Panc1 (cell line): ENCODE measurements at regions not wholly inside any gene's neighbourhood (a gene's known extent, or its start where the extent isn't known, plus 50 kb on each side); places are given as distances from the start of the nearest gene placed in this dataset.

ENCODE experiments used
- CTCF ChIP-seq: fragments of 450-650 bp; IDR thresholded peaks from 2 replicates; pipeline ENCODE4 v1.5.1; 2017; ENCODE audit warnings: mild to moderate bottlenecking
- POLR2AphosphoS5 ChIP-seq: IDR thresholded peaks from 2 replicates; pipeline ENCODE4 v1.6.1; 2012; ENCODE audit warnings: mild to moderate bottlenecking, low read depth, low read length, moderate library complexity
- SIN3A ChIP-seq: IDR thresholded peaks from 2 replicates; pipeline ENCODE4 v1.6.1; 2012; ENCODE audit warnings: low read depth, mild to moderate bottlenecking, low read length, moderate library complexity, borderline replicate concordance; ENCODE audit not compliant: insufficient read depth
- TF ChIP-seq, protein P1 (sequence below), 2 experiments: IDR thresholded peaks; 2 replicates each; pipeline ENCODE4 v1.6.1; 2011 to 2012; ENCODE audit warnings: low read depth in 2 of 2, control low read depth in 1 of 2, low read length in 1 of 2, mild to moderate bottlenecking in 1 of 2, moderate library complexity in 1 of 2; ENCODE audit not compliant: insufficient read depth in 1 of 2

DNA sequence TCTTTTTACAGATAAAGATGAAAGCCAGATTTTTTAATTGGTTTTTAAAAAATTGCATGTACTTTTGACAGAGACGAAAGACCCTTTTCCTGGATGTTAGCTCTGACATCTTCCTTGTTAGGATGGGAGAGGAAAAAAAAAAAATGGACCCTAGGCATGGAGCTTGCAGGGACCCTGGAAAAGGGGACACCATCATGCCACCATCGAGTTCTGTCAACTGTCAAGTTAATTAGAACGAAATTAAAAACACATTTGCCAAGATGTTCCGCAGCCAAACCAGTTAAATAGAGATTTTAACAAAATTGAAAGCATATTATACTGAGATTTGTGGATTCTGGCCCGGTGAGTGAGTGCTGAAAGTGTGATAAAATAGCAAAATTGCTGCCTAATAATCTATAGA is 202.6 kb downstream of the BUB3 start:
- TF ChIP-seq, protein P1, sequence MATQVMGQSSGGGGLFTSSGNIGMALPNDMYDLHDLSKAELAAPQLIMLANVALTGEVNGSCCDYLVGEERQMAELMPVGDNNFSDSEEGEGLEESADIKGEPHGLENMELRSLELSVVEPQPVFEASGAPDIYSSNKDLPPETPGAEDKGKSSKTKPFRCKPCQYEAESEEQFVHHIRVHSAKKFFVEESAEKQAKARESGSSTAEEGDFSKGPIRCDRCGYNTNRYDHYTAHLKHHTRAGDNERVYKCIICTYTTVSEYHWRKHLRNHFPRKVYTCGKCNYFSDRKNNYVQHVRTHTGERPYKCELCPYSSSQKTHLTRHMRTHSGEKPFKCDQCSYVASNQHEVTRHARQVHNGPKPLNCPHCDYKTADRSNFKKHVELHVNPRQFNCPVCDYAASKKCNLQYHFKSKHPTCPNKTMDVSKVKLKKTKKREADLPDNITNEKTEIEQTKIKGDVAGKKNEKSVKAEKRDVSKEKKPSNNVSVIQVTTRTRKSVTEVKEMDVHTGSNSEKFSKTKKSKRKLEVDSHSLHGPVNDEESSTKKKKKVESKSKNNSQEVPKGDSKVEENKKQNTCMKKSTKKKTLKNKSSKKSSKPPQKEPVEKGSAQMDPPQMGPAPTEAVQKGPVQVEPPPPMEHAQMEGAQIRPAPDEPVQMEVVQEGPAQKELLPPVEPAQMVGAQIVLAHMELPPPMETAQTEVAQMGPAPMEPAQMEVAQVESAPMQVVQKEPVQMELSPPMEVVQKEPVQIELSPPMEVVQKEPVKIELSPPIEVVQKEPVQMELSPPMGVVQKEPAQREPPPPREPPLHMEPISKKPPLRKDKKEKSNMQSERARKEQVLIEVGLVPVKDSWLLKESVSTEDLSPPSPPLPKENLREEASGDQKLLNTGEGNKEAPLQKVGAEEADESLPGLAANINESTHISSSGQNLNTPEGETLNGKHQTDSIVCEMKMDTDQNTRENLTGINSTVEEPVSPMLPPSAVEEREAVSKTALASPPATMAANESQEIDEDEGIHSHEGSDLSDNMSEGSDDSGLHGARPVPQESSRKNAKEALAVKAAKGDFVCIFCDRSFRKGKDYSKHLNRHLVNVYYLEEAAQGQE (IDR thresholded peaks at IDR 0.05; ENCODE audit: insufficient read depth in 1 of 2, low read depth in 2 of 2, low read length in 1 of 2) = no peak
- TF ChIP-seq CTCF = no peak
- no peak for TF ChIP-seq POLR2AphosphoS5
- TF ChIP-seq SIN3A = no peak
